PC-3 (cell line): ENCODE measurements at regions not wholly inside any gene's neighbourhood (a gene's known extent, or its start where the extent isn't known, plus 50 kb on each side); places are given as distances from the start of the nearest gene placed in this dataset.
A peak's percentile ranks its signal among the peaks of the same experiment; 100 is the strongest.

Source experiments
- ATAC-seq: fragments of 200-7000 bp; cut with Tn5 transposase; 2 replicates; pipeline ENCODE4 v1.9.1; 2020; ENCODE audit warnings: mild to moderate bottlenecking, moderate library complexity
- BruUV-seq: library from RNA; stranded (reverse); fragments of 400-500 nt; replicated peaks from 2 replicates; lab custom pipeline; 2021; lab: Mats Ljungman, UMichigan
- CTCF ChIA-PET: fragments of 300-600 bp; sonication (Branson Sonifier 250); formaldehyde crosslinking; loops from one replicate; lab custom pipeline; 2022; ENCODE audit warnings: antibody characterized with exemption; lab: Charles Lee
- POLR2A ChIA-PET: fragments of 300-600 bp; sonication (Branson Sonifier 250); formaldehyde crosslinking; loops from one replicate; lab custom pipeline; 2022; ENCODE audit warnings: antibody characterized with exemption; ENCODE audit not compliant: unreplicated experiment; lab: Charles Lee
- DNase-seq: peaks from one replicate; pipeline ENCODE4 v3.0.0-alpha.2; 2015
- H2AFZ ChIP-seq: fragments of 300-600 bp; sonication (generic); 2 replicates; pipeline ENCODE4 v1.6.0; 2016; ENCODE audit warnings: antibody characterized with exemption, low read length
- H3F3A ChIP-seq: fragments of 300-600 bp; sonication (generic); one replicate; pipeline ENCODE4 v1.6.0; 2017; ENCODE audit warnings: antibody characterized with exemption, low read length, control low read depth, mild to moderate bottlenecking; ENCODE audit not compliant: unreplicated experiment
- H3K27ac ChIP-seq: fragments of 300-600 bp; sonication (generic); 2 replicates; pipeline ENCODE4 v1.5.1; 2016; ENCODE audit warnings: mild to moderate bottlenecking, low read length
- H3K27me3 ChIP-seq: fragments of 300-600 bp; sonication (generic); 2 replicates; pipeline ENCODE4 v1.6.1; 2016; ENCODE audit warnings: low read length, mixed read lengths
- H3K36me3 ChIP-seq: fragments of 300-600 bp; sonication (generic); 2 replicates; pipeline ENCODE4 v1.6.1; 2016; ENCODE audit warnings: low read depth, mixed run types, low read length, mixed read lengths
- H3K4me1 ChIP-seq: fragments of 300-600 bp; sonication (generic); 2 replicates; pipeline ENCODE4 v1.5.1; 2016; ENCODE audit warnings: low read length; ENCODE audit not compliant: insufficient read depth
- H3K4me2 ChIP-seq: fragments of 300-600 bp; sonication (generic); 2 replicates; pipeline ENCODE4 v1.6.0; 2016; ENCODE audit warnings: low read length
- H3K4me3 ChIP-seq: fragments of 300-600 bp; sonication (generic); 2 replicates; pipeline ENCODE4 v1.5.1; 2016; ENCODE audit warnings: mild to moderate bottlenecking, low read length, mixed read lengths
- H3K79me2 ChIP-seq: fragments of 300-600 bp; sonication (generic); 2 replicates; pipeline ENCODE4 v1.6.1; 2017; ENCODE audit warnings: low read length, mixed read lengths
- H3K9ac ChIP-seq: fragments of 300-600 bp; sonication (generic); 2 replicates; pipeline ENCODE4 v1.6.0; 2016; ENCODE audit warnings: mild to moderate bottlenecking, low read length
- H3K9me2 ChIP-seq: fragments of 300-600 bp; sonication (generic); replicated peaks from 2 replicates; pipeline ENCODE4 v1.6.1; 2016; ENCODE audit warnings: mixed run types, low read length, mixed read lengths
- H3K9me3 ChIP-seq: fragments of 300-600 bp; sonication (generic); 2 replicates; pipeline ENCODE4 v1.6.1; 2016; ENCODE audit warnings: low read length, mixed read lengths
- H4K20me1 ChIP-seq: fragments of 300-600 bp; sonication (generic); 2 replicates; pipeline ENCODE4 v1.6.1; 2016; ENCODE audit warnings: low read length, mixed read lengths
- EZH2 ChIP-seq: fragments of 300-600 bp; sonication (generic); IDR thresholded peaks from one replicate; pipeline ENCODE4 v1.6.1; 2017; ENCODE audit warnings: antibody characterized with exemption, mild to moderate bottlenecking, low read length; ENCODE audit not compliant: unreplicated experiment
- EZH2phosphoT487 ChIP-seq: fragments of 300-600 bp; sonication (generic); IDR thresholded peaks from 2 replicates; pipeline ENCODE4 v1.6.1; 2018; ENCODE audit warnings: mild to moderate bottlenecking, antibody characterized with exemption, low read length, borderline replicate concordance
- intact Hi-C: fragments of 100-400 bp; cut with micrococcal nuclease; formaldehyde crosslinking; loops from 2 replicates; pipeline ENCODE4 v1.9.0; 2023
- TF ChIP-seq, protein P1 (sequence below): fragments of 300-600 bp; sonication (generic); conservative IDR thresholded peaks from 2 replicates; pipeline ENCODE4 v1.5.1; 2017; ENCODE audit warnings: antibody characterized with exemption, low read depth, mild to moderate bottlenecking, low read length

DNA sequence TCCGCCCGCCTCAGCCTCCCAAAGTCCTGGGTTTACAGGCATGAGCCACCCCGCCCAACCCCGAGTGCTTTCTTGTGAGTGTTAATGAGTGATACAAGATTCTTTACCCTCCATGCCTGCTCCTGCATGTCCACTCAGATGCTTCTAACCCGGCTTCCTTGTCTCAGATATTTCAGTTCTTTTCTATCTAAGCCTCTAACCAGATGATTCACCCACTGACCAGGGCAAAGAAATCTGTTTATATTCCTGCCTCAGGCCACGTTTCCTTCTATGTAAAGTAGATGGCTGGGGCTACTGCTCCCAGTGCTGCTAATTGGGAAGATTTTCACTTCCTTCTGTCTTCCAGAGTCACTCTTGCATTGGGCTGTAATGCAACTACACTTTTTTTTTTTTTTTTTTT is 395.1 kb upstream of the ANKRD30A start:
- H2AFZ ChIP-seq = no peak overlapping the region
- H3K9ac ChIP-seq = no peak overlapping the region
- no peaks in the 10 kb centered on the region for H4K20me1 ChIP-seq
- H3K4me2 ChIP-seq = no peak overlapping the region
- no peaks in the 10 kb centered on the region for H3K79me2 ChIP-seq
- TF ChIP-seq, protein P1, sequence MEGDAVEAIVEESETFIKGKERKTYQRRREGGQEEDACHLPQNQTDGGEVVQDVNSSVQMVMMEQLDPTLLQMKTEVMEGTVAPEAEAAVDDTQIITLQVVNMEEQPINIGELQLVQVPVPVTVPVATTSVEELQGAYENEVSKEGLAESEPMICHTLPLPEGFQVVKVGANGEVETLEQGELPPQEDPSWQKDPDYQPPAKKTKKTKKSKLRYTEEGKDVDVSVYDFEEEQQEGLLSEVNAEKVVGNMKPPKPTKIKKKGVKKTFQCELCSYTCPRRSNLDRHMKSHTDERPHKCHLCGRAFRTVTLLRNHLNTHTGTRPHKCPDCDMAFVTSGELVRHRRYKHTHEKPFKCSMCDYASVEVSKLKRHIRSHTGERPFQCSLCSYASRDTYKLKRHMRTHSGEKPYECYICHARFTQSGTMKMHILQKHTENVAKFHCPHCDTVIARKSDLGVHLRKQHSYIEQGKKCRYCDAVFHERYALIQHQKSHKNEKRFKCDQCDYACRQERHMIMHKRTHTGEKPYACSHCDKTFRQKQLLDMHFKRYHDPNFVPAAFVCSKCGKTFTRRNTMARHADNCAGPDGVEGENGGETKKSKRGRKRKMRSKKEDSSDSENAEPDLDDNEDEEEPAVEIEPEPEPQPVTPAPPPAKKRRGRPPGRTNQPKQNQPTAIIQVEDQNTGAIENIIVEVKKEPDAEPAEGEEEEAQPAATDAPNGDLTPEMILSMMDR = no peak
- TF ChIP-seq EZH2 (no peak), EZH2phosphoT487 (no peak)
- no TSS peak for BruUV-seq
- H3K27me3 ChIP-seq = no peaks in the 10 kb centered on the region
- peaks cover 12% of the 10 kb centered on the region for H3F3A ChIP-seq
- CTCF ChIA-PET = no interaction called here
- intact Hi-C loops = no loop called here
- DNase-seq (peak; percentile 72), ATAC-seq (no peak)
- no peaks in the 10 kb centered on the region for H3K9me3 ChIP-seq
- no peaks in the 10 kb centered on the region for H3K36me3 ChIP-seq
- H3K4me1 ChIP-seq = peaks cover 28% of the 10 kb centered on the region
- POLR2A ChIA-PET = no interaction called here
- H3K9me2 ChIP-seq = no peaks in the 10 kb centered on the region
- H3K27ac ChIP-seq = no peak overlapping the region
- H3K4me3 ChIP-seq = no peak overlapping the region

DNA sequence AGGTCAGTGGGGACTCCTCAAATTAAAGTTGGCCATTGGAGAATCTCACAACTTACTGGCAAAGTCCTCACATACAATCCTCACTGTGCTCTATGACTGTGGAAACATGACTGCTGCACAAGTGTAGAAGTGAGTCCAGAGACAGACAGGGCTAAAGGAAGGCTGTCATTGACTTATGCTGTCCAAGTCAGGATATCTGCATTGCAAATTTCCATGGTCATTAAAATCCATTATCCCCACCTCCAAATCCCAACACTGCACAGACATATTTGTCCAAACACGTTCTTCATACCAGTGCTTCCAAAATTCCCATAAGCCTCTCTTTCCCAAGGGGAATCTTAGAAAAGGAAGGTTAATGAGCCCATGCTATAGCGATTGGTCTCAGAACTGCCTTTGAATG is 396.8 kb upstream of the ANKRD30A start:
- DNase-seq (no peak), ATAC-seq (no peak)
- Histone ChIP-seq H4K20me1 (no peaks in the 10 kb centered on the region), H3K4me3 (no peak overlapping the region), H3K4me2 (no peak overlapping the region), H3K36me3 (no peaks in the 10 kb centered on the region), H3K27me3 (no peaks in the 10 kb centered on the region), H3F3A (peaks cover 12% of the 10 kb centered on the region), H2AFZ (no peak overlapping the region), H3K9me3 (no peaks in the 10 kb centered on the region), H3K27ac (no peak overlapping the region), H3K79me2 (no peaks in the 10 kb centered on the region), H3K9ac (no peak overlapping the region), H3K9me2 (no peaks in the 10 kb centered on the region), H3K4me1 (peaks cover 40% of the 10 kb centered on the region)
- BruUV-seq = no TSS peak
- TF ChIP-seq EZH2phosphoT487 (no peak), EZH2 (no peak)
- TF ChIP-seq, protein P1 = no peak
- intact Hi-C loops = loop anchor here (10.0 kb wide), 1 partner anchor 684 kb away; no protein-coding TSS in a partner anchor
- POLR2A ChIA-PET = no interaction called here
- CTCF ChIA-PET = interaction anchor here (0.6 kb wide), 1 partner anchor 764 kb away, joined by 3 read pairs; no protein-coding TSS in a partner anchor
